Ascending aorta (tissue), 2 donors: ENCODE measurements at regions not wholly inside any gene's neighbourhood (a gene's known extent, or its start where the extent isn't known, plus 50 kb on each side); places are given as distances from the start of the nearest gene placed in this dataset.

Experiments used
- DNase-seq, 2 donors: peaks; one replicate each; pipeline ENCODE4 v3.0.0-alpha.2; 2019; ENCODE audit warnings: low spot score in 2 of 2
- H3K27ac ChIP-seq, 2 donors: fragments of 200-600 bp; sonication (generic); one replicate each; pipeline ENCODE4 v1.5.1; 2016 to 2017; ENCODE audit warnings: mild to moderate bottlenecking in 1 of 2
- H3K27me3 ChIP-seq: fragments of 200-600 bp; sonication (generic); one replicate; pipeline ENCODE4 v1.5.1; 2017
- H3K36me3 ChIP-seq, 2 donors: fragments of 200-600 bp; sonication (generic); one replicate each; pipeline ENCODE4 v1.5.1; 2016
- H3K4me1 ChIP-seq, 2 donors: fragments of 200-600 bp; sonication (generic); one replicate each; pipeline ENCODE4 v1.5.1; 2016 to 2017; ENCODE audit warnings: mild to moderate bottlenecking in 1 of 2
- H3K4me3 ChIP-seq, 2 donors: fragments of 200-600 bp; sonication (generic); one replicate each; pipeline ENCODE4 v1.5.1; 2016 to 2017; ENCODE audit warnings: mild to moderate bottlenecking in 1 of 2
- H3K9me3 ChIP-seq, 2 donors: fragments of 200-600 bp; sonication (generic); one replicate each; pipeline ENCODE4 v1.5.1; 2016
- intact Hi-C: fragments of 100-400 bp; cut with DNase I; formaldehyde crosslinking; loops from one replicate; pipeline ENCODE4 v1.15.1; 2023
- TF ChIP-seq, protein P1 (sequence below), 3 experiments: fragments of 200-600 bp in 2 of 3; fragments of 450-650 bp in 1 of 3; sonication (generic) in 2 of 3; IDR thresholded peaks; one replicate each; pipeline ENCODE4 v1.5.1; 2016 to 2019; ENCODE audit warnings: antibody characterized with exemption in 3 of 3, mild to moderate bottlenecking in 1 of 3, moderate library complexity in 1 of 3

DNA sequence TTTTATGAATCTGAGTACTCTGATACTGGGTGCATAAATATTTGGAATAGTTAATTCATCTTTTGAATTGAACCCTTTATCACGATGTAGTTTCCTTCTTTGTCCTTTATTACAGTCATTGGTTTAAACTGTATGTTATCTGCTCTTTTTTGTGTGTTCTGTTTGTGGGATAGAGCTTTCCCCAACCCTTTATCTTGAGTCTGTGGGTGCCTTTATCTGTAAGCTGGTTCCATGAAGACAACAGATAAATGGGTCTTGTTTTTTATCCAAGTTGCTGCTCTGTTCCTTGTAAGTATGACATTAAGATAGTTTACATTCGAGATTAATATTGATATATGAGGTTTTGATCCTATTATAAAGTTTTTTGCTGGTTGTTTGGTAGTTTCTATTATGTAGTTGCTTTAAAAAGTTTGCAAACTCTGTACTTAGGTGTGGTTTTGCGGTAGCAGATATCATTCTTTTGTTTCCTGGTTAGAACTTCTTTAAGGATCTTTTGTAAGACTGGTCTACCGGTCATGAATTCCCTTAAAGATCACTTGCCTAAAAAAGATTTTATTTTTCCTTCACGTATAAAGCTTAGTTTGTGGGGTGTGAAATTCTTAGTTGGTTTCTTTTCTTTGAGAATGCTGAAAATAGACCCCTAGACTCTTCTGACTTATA, 1451.3 kb upstream of the SLC39A10 start:
- Histone ChIP-seq H3K4me3 (no peak overlapping the region), H3K9me3 (no peaks in the 10 kb centered on the region), H3K27me3 (no peaks in the 10 kb centered on the region), H3K36me3 (no peaks in the 10 kb centered on the region), H3K27ac (no peak overlapping the region), H3K4me1 (no peaks in the 10 kb centered on the region)
- TF ChIP-seq, protein P1, sequence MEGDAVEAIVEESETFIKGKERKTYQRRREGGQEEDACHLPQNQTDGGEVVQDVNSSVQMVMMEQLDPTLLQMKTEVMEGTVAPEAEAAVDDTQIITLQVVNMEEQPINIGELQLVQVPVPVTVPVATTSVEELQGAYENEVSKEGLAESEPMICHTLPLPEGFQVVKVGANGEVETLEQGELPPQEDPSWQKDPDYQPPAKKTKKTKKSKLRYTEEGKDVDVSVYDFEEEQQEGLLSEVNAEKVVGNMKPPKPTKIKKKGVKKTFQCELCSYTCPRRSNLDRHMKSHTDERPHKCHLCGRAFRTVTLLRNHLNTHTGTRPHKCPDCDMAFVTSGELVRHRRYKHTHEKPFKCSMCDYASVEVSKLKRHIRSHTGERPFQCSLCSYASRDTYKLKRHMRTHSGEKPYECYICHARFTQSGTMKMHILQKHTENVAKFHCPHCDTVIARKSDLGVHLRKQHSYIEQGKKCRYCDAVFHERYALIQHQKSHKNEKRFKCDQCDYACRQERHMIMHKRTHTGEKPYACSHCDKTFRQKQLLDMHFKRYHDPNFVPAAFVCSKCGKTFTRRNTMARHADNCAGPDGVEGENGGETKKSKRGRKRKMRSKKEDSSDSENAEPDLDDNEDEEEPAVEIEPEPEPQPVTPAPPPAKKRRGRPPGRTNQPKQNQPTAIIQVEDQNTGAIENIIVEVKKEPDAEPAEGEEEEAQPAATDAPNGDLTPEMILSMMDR (IDR thresholded peaks at IDR 0.05) = no peak
- DNase-seq = no peak
- intact Hi-C loops = no loop called here

DNA sequence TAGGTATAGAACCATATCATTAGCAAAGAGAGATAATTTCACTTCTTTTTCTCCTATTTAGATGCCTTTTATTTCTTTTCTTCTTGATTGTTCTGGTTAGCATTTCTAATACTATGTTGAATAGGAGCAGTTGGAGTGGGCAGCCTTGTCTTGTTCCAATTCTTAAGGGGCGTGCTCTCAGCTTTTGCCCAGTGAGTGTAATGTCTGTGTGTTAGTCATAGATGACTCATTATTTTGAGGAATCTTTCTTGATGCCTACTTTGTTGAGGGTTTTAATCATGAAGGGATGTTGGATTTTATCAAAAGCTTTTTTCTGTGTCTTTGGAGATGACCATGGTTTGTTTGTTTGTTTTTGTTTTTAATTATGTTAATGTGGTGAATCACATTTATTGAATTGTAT, 1453.1 kb upstream of the SLC39A10 start:
- no peaks in the 10 kb centered on the region for H3K4me1 ChIP-seq
- DNase-seq = no peak
- H3K9me3 ChIP-seq = no peaks in the 10 kb centered on the region
- H3K27ac ChIP-seq = no peak overlapping the region
- intact Hi-C loops = no loop called here
- H3K36me3 ChIP-seq = no peaks in the 10 kb centered on the region
- TF ChIP-seq, protein P1 (IDR thresholded peaks at IDR 0.05) = no peak
- no peak overlapping the region for H3K4me3 ChIP-seq
- no peaks in the 10 kb centered on the region for H3K27me3 ChIP-seq

DNA sequence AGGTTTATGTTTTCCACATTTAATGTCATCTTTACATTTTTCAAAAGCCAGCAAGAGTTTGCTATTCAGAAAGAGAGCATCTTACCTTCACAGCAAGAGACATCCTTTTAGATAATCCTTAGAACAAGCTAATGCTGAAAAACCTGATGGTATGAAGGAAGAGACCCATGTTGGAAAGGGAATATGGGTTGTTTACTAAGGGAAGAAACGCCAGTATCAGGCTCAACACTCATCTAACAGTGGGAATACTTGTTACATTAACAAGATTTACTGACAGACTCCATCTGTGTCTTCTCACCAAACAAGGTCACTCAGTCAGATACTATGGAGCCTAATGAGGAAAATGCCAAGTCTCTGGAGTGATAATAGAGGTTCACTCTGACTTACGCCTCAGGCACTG, 1474.1 kb upstream of the SLC39A10 start:
- H3K4me1 ChIP-seq = no peaks in the 10 kb centered on the region
- TF ChIP-seq, protein P1 (IDR thresholded peaks at IDR 0.05) = no peak
- no peak for DNase-seq
- no peak overlapping the region for H3K4me3 ChIP-seq
- no peaks in the 10 kb centered on the region for H3K27me3 ChIP-seq
- H3K27ac ChIP-seq = no peak overlapping the region
- H3K36me3 ChIP-seq = no peaks in the 10 kb centered on the region
- no peaks in the 10 kb centered on the region for H3K9me3 ChIP-seq
- intact Hi-C loops = no loop called here

DNA sequence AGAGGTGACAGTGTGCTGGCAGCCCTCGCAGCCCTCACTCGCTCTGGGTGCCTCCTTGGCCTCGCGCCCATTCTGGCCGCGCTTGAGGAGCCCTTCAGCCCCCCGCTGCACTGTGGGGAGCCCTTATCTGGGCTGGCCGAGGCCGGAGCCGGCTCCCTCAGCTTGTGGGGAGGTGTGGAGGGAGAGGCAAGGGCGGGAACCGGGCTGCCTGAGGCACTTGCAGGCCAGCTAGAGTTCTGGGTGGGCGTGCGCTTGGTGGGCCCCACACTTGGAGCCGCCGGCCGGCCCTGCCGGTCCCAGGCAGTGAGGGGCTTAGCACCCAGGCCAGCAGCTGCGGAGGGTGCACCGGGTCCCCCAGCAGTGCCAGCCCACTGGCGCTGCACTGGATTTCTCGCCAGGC, 1480.9 kb upstream of the SLC39A10 start:
- no peak for DNase-seq
- intact Hi-C loops = no loop called here
- Histone ChIP-seq H3K27ac (no peak overlapping the region), H3K4me3 (no peak overlapping the region), H3K4me1 (no peaks in the 10 kb centered on the region), H3K27me3 (no peaks in the 10 kb centered on the region), H3K9me3 (no peaks in the 10 kb centered on the region), H3K36me3 (no peaks in the 10 kb centered on the region)
- TF ChIP-seq, protein P1 (IDR thresholded peaks at IDR 0.05) = no peak

DNA sequence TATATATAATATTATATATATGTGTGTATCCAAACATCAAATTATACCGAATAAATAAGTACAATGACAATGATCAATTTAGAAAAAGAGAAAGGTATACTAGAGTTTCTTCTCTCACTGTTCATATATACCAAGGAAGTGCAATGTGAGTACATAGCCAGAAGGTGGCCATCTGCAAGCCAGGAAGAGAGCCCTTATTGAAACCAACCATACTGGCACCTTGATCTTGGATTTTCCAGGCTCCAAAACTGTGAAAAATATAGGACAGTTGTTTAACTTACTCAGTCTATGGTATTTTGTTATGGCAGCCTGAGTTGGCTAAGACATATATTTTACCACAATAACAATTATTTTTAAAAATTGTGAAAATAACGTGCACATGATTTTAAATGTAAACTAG, 1490.2 kb upstream of the SLC39A10 start:
- Histone ChIP-seq H3K4me3 (no peak overlapping the region), H3K36me3 (no peaks in the 10 kb centered on the region), H3K4me1 (no peaks in the 10 kb centered on the region), H3K9me3 (no peaks in the 10 kb centered on the region), H3K27me3 (no peaks in the 10 kb centered on the region), H3K27ac (no peak overlapping the region)
- TF ChIP-seq, protein P1 (IDR thresholded peaks at IDR 0.05) = peak in 1 of 3 experiments; percentile 15
- intact Hi-C loops = no loop called here
- no peak for DNase-seq

DNA sequence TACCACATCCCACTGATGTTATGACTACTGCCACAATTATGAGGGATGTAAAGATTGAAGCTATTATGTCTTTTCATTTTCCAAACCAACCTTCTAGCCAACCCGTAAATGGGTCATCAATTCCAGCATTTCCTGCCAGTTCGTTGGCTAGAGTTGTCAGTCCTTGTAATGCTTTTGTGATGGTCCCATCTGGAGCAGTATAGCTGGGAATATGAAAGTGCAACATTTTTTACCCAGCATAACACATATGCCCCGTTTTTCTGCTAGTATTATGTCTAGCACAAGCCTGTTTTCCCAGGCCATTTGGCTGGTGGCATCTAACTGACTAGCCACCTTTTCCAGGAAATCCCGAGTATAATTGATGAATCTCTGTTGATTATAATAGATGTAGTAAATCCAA, 1501.6 kb upstream of the SLC39A10 start:
- no peaks in the 10 kb centered on the region for H3K36me3 ChIP-seq
- H3K9me3 ChIP-seq = no peaks in the 10 kb centered on the region
- DNase-seq = no peak
- H3K4me3 ChIP-seq = no peak overlapping the region
- no peaks in the 10 kb centered on the region for H3K4me1 ChIP-seq
- intact Hi-C loops = no loop called here
- H3K27ac ChIP-seq = no peak overlapping the region
- no peaks in the 10 kb centered on the region for H3K27me3 ChIP-seq
- TF ChIP-seq, protein P1 (IDR thresholded peaks at IDR 0.05) = no peak
